ENCODE measurements at regions not wholly inside any gene's neighbourhood (a gene's known extent, or its start where the extent isn't known, plus 50 kb on each side); places are given as distances from the start of the nearest gene placed in this dataset.

DNA sequence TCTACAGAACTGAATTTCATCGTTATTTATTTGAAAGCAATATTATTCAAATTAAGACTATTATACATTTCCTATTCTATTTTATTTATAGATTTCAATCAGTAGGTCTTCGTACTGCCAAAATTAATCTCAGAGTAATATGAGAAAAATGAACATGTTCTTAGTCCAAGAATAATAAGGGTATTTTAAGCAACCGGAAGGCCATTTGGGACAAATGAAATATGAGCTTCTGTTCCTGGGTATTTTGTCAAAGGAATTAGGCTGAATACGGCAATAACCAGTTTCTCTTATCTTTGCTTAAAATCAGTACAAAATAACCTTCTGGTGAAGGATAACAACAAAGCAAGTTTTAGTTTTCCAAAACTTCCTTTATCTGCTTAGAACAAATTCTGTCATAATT lies 410.3 kb upstream of the PRR16 start:
- CTCF ChIA-PET (ENCODE audit: low intra/inter-chr PET ratio, low total read pairs), result no interaction called here

More for the DNA sequence above, 410.3 kb upstream of the PRR16 start:
- Histone ChIP-seq H2AFZ (ENCODE audit: low read length) (no peak overlapping the region), H3K27me3 (ENCODE audit: control insufficient read depth in 1 of 2, insufficient read depth in 2 of 2, low read length in 2 of 2) (no peaks in the 10 kb centered on the region), H3K4me1 (ENCODE audit: insufficient read depth, low read length) (no peaks in the 10 kb centered on the region), H3K4me2 (ENCODE audit: low read depth, low read length) (no peak overlapping the region), H3K79me2 (ENCODE audit: insufficient read depth, low read length) (no peaks in the 10 kb centered on the region), H3K36me3 (replicated peaks in 1 of 2; ENCODE audit: control insufficient read depth in 1 of 2, insufficient read depth in 2 of 2, low read length in 2 of 2) (no peaks in the 10 kb centered on the region), H3K9me3 (ENCODE audit: low read length) (no peaks in the 10 kb centered on the region), H3K27ac (ENCODE audit: extremely low read length, insufficient read depth, low read length) (no peak overlapping the region), H3K4me3 (replicated peaks in 1 of 3; ENCODE audit: insufficient read depth in 1 of 3, low read depth in 2 of 3, low read length in 3 of 3) (no peak overlapping the region), H3K9ac (ENCODE audit: insufficient read depth, low read depth, low read length) (no peak overlapping the region), H4K20me1 (ENCODE audit: insufficient read depth, low read length) (no peaks in the 10 kb centered on the region)
- in situ Hi-C loops (cut with HindIII; ENCODE audit: extremely low pct_ligation_motif_present, low pct_unique_long_range_greater_than_20kb) (no loop called here), intact Hi-C loops (cut with micrococcal nuclease; ENCODE audit: unreplicated experiment) (no loop called here)
- DNase-seq (ENCODE audit: low spot score) (no peak), ATAC-seq (no peak), FAIRE-seq (no peak)
- POLR2A ChIA-PET, result no interaction called here
- 17% methylated on average over 4 of the region's 4 CpGs for WGBS (ENCODE audit: low lambda C conversion rate)
- no TSS peak for BruUV-seq (replicated peaks)
- TF ChIP-seq ATRX (CRISPR knock-in tag; IDR thresholded peaks at IDR 0.05; ENCODE audit: borderline replicate concordance), result no peak
- TF ChIP-seq, protein P1, sequence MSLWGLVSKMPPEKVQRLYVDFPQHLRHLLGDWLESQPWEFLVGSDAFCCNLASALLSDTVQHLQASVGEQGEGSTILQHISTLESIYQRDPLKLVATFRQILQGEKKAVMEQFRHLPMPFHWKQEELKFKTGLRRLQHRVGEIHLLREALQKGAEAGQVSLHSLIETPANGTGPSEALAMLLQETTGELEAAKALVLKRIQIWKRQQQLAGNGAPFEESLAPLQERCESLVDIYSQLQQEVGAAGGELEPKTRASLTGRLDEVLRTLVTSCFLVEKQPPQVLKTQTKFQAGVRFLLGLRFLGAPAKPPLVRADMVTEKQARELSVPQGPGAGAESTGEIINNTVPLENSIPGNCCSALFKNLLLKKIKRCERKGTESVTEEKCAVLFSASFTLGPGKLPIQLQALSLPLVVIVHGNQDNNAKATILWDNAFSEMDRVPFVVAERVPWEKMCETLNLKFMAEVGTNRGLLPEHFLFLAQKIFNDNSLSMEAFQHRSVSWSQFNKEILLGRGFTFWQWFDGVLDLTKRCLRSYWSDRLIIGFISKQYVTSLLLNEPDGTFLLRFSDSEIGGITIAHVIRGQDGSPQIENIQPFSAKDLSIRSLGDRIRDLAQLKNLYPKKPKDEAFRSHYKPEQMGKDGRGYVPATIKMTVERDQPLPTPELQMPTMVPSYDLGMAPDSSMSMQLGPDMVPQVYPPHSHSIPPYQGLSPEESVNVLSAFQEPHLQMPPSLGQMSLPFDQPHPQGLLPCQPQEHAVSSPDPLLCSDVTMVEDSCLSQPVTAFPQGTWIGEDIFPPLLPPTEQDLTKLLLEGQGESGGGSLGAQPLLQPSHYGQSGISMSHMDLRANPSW (CRISPR knock-in tag; IDR thresholded peaks at IDR 0.05; ENCODE audit: borderline replicate concordance), result no peak
- TF ChIP-seq BORCS8-MEF2B (CRISPR knock-in tag; IDR thresholded peaks at IDR 0.05), result no peak
- no peak for TF ChIP-seq RBM22 (optimal IDR thresholded peaks at IDR 0.05; ENCODE audit: low read length)
- no peak for TF ChIP-seq REL (CRISPR knock-in tag; conservative IDR thresholded peaks at IDR 0.05)
- TF ChIP-seq FOXJ3 (CRISPR knock-in tag; IDR thresholded peaks at IDR 0.05; ENCODE audit: borderline replicate concordance), result no peak
- no peak for TF ChIP-seq ZNF17 (CRISPR knock-in tag; IDR thresholded peaks at IDR 0.05)
- no peak for TF ChIP-seq ZSCAN20 (CRISPR knock-in tag; IDR thresholded peaks at IDR 0.05; ENCODE audit: borderline replicate concordance)
- no peak for TF ChIP-seq ZNF180 (CRISPR knock-in tag; IDR thresholded peaks at IDR 0.05; ENCODE audit: borderline replicate concordance, low read depth)
- TF ChIP-seq, protein P2, sequence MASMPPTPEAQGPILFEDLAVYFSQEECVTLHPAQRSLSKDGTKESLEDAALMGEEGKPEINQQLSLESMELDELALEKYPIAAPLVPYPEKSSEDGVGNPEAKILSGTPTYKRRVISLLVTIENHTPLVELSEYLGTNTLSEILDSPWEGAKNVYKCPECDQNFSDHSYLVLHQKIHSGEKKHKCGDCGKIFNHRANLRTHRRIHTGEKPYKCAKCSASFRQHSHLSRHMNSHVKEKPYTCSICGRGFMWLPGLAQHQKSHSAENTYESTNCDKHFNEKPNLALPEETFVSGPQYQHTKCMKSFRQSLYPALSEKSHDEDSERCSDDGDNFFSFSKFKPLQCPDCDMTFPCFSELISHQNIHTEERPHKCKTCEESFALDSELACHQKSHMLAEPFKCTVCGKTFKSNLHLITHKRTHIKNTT (CRISPR knock-in tag; IDR thresholded peaks at IDR 0.05), result no peak
- TF ChIP-seq, protein P3, sequence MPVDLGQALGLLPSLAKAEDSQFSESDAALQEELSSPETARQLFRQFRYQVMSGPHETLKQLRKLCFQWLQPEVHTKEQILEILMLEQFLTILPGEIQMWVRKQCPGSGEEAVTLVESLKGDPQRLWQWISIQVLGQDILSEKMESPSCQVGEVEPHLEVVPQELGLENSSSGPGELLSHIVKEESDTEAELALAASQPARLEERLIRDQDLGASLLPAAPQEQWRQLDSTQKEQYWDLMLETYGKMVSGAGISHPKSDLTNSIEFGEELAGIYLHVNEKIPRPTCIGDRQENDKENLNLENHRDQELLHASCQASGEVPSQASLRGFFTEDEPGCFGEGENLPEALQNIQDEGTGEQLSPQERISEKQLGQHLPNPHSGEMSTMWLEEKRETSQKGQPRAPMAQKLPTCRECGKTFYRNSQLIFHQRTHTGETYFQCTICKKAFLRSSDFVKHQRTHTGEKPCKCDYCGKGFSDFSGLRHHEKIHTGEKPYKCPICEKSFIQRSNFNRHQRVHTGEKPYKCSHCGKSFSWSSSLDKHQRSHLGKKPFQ (CRISPR knock-in tag; IDR thresholded peaks at IDR 0.05; ENCODE audit: insufficient replicate concordance), result no peak
- TF ChIP-seq MLLT10 (CRISPR knock-in tag; IDR thresholded peaks at IDR 0.05), result no peak
- TF ChIP-seq U2AF2 (IDR thresholded peaks at IDR 0.05; ENCODE audit: low read depth, low read length), result no peak
- no peak for TF ChIP-seq SP2 (CRISPR knock-in tag; IDR thresholded peaks at IDR 0.05)

All from HepG2 (cell line).